ENCODE measurements at regions not wholly inside any gene's neighbourhood (a gene's known extent, or its start where the extent isn't known, plus 50 kb on each side); places are given as distances from the start of the nearest gene placed in this dataset.
"Not testable (repeated sequence)": the region's sequence is repeated elsewhere in the genome, so short reads cannot be mapped to it uniquely, and the experiment has no call there.

DNA sequence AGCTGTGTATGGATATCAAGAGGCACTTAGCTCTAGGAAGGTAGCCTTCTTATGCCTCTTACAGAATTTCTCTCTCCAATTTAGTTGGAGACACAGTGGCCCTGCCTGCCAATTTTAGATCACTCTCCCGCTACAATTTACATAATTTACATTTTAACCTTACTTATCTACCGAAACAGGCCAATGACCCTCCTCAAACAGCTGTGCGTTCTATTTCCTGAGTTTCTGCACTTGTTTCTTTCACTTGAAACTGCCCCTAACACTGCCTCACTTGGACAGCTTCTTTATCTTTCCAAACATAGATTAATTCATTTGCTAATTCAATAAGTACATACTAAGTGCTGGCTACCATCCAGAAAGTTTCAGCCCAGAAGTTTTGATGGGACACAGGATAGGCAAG is 52.9 kb upstream of the HDDC2 start:
- DNase-seq = no peak

DNA sequence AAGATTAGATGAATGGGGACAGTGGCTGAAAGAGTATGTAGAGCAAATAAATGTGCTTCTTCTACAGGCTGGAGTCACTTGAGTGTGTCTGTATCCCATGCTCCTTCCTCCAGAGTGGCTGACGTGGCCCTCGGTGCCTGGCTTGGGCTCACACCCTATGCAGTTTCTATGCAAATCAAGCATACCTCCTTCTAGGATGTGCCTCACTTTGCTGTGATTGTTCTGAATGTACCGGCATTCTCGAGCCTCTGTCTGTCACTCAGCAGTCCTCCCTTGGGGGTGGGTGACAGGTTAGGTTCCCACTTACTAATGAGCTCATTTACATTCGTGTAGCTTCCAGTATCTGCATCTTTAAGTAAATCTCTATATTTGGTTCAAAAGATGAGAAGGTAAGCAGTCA is 55.1 kb upstream of the HDDC2 start:
- no peak for DNase-seq

DNA sequence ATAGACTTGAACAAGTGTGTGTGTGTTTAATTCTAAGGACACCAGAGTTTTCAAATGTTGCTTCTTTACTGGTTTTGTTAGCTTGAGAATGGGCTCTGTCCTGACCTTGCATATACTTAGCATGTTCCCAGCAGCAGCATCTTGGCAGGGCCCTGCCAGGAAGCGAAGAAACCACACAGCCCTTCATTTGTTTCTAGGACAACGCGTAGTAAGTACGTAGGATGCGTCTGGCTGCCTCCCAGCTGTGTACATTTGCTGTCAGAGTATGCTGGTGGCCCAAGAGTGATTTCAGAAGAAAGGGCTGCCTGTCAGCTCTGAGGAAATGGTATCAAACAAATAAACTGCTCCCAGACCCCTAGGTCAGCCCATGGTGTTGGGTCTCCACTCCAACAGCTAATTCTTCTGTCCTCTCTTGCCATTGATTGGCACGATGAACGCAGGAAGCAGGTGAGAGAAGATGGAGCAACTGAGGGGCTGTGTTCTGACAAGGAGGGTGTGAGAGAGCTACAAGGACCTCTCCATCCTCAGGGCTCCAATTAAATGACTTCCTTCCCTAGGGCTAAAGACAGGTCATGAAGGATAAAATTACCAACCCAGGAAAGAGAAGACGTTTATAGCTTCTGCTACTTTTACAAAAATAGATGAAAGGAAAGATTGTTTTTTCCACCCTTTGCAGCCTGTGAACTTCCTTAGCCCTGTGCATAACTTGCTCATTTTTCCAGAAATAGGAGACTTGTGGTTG is 55.9 kb upstream of the HDDC2 start:
- DNase-seq = peak; percentile 13

DNA sequence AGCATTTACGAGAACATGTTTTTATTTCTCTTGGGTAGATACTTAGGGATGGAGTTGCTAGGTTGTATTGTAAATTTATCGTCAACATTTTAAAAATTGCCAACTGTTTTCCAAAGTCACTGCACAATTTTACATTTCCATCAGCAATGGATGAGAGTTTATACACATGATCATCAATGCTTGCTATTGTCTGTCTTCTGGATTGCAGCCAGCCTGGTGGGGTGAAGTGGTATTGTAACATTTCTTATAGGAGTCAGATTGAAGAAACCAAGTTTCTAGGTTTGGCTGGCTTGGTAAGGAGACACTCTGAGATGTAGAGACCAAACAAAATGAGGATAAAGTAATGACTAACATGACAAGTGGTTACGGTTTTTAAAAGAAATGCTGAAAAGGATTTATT is 57.1 kb upstream of the HDDC2 start:
- no peak for DNase-seq

DNA sequence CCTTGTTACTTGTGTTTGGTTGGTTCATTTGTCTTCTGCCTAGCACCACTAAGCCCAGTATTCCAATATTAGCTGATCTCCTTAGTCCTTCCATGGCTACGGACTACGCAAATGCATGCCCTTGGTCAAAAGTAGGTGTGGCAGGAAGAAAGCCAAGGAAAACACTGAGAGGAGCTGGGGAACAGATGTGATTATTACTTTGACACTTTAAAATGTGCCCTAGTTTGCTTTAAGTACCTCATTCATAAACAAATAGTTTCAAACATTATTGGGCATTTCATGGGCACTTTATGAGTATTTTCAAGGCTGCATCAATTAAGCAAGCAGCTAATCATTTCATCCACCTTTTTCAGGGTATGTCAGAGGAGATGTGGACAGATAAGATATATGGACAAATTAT is 60.1 kb upstream of the HDDC2 start:
- DNase-seq = no peak

DNA sequence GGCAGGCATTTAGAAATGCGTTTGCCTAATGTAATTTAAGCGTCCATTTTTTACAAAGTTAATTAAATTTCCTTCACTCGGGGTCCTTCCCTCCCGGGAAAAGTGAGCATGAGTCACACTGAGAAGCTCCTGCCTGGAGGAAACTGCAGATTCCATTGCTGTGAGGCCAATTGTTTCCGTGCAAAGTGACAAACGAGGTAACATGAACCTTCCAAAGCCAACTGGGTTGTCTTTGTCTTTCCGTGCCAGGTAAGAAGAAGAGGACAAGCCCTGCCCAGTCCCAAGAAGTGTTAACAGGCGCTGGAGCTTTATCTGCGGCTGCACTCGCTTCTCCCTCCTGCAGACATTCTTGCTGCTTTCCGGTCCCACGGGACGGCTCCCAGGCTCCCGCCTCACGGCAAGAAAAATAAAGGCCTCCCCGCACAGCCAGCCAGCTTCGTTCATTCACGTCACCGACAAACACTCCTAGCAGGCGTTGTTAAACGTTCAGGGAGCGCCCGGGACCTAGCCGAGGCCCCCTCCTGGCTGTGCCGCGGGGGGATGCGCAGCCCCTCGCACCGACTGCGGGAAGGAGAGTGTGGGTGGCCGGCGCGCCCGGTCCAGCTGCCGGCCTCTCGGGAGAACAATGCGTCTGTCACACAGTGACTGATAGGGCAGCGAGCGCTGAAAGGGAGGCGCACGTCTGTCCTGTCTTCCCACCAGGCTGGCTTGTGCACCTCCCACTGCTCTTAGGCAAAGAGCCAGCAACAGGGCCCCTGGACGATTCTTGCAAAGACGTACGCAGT is 61.5 kb upstream of the HDDC2 start:
- no peak for DNase-seq

DNA sequence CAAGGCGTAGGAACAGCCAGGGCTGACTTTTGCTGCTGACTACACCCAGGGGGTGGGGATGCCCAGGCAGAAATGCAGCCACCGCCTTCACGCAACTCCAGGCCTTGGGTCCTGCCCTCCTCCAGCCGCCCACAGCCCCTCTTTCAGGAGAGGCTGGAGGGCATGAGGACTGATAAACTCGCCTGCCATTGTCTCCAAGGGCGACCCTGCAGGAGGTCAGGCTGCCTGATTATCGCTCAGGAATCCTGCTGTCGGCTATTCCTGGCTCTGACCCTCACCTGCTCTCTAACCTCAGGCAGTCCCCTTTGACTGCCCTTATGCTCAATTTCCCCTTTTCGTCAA is 62.0 kb upstream of the HDDC2 start:
- DNase-seq = no peak

DNA sequence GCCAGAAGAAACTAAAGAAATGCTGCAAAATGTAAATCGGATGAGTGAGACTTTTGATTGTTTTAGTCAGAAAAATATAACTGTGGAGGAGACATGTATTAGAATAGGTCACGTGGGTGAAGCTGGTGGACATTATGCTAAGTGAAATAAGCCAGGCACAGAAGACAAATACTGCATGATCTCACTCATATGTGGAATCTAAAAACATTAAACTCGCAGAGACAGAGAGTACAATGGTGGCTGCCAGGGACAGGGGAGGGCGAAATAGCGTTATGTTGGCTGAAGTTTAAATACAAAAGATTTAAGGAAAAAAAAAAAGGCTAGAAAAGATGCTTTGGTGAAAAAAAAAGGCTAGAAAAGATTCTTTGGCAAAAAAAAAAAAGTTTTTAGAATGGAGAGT is 63.5 kb upstream of the HDDC2 start:
- no peak for DNase-seq

DNA sequence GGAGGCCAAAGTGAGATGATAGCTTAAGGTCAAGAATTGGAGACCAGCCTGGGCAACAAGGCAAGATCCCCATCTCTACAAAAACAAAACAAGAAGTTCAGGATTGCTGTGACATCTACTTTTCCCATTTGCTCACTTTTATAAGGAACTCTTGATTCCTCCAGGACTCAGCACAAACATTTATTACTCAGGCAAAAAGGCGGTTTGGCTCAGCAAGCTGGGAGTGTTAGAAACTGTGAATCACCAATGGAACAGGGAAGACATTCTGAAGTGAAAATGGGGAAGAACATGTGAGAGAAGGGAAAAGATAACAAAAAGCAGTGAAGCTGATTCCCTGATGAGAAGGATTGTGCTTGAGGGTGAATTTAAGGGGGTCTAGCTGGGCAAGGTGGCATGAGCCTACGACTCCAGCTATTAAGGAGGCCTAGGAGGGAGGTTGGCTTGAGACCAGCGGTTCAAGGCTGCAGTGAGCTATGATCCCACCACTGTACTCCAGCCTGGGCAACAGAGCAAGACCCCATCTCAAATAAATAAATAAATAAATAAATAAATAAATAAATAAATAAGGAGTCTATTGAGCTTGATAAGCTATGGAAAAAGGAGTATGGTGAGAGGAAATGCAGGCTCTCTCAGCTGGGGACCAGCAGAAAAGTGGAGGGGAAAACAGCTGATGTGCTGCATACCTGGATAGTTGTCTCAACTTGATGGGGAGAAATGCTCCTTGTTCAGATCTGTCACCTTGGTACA is 65.4 kb upstream of the HDDC2 start:
- DNase-seq = no peak

DNA sequence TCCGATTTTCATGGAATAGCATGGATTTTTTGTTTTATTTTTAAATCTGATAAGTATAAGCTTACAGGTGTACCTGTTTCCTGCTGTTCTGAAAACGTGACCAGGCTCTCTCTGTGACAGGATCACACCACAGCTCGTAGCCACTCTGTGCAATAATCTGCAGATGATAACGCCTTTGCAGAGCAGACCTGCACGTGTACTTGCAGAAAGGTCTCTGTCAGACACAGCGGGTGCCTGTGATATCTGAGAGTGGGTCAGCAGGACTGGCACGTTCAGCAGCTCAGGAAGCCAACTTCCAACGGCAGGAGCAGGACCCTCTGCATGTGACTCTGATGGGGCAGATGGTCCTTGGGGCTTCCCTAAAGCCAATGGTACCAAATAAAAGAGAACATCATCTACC is 68.6 kb upstream of the HDDC2 start:
- no peak for DNase-seq

DNA sequence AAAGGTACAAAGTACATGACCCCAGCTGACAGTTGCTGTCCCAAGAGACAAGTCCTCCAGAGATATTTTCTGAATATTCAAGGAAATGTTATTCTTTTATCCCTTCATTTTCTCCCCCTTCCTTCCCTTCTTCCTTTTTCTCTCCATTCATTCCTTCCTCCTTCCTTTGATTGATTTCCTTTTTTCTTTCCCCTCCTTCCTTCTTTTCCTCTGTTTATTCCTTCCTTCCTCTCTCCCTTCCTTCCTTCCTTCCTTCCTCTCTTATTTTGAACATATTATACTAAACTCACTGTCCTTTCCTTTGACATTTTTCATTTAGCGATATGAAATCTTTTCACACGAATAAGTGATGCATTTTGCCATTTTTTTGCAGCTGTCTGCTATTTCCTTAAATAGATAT is 73.2 kb upstream of the HDDC2 start:
- no peak for DNase-seq

DNA sequence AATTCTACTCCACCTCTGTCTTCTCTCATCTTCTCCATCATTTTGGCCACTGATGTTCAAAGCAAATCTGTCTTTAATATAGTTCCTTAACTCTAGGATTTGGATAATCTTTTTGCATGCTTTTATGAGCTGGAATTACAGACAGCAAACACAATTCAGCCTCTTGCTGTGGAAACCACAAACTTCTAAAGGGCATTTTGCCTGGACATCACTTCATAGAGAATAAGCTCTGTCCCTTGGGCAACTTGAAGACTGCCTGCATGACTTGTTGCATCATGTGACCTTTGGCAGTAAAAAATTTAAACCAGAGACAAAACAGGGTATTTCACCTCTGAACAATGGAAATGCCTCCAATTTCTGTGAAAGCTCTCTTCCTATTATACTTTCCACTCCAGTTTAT is 74.1 kb upstream of the HDDC2 start:
- no peak for DNase-seq

DNA sequence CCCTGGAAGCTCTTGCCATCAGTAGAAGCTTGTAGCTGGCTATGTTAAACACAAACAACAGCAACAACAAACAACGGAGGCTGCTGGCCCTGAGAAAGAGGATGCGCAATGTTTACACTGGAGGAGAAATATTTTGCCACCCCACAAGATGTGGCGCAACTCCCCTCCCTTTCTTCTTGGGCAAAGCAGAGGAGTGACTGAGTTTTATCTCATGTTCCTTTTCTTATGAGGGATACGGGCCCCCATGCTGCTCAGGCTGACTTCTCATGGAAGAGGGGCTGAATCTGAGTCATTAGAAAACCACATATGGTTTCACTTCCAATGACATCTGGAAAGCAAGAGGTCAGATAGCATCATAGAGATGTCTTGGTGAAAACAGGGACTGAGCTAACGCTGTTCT is 75.9 kb upstream of the HDDC2 start:
- no peak for DNase-seq

DNA sequence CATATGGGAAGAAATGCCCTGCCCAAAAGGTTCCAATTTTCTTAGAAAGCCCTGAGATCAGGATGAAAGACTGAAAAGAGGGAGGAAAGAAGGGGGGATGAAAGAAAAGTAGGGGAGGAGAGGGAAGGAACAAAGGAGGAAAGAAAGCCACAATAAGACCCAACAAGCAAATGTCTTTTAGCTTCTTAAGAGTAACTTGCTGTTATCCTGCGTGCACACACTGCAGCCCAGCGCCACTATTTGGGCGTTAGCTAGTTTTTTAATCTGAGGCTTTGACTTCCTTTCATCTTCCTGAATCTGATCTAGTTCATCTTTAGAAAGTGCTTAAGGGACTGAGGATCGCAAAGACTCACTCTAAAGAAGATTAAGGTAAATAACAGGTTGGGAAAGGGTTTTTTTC is 77.4 kb upstream of the HDDC2 start:
- DNase-seq = no peak

DNA sequence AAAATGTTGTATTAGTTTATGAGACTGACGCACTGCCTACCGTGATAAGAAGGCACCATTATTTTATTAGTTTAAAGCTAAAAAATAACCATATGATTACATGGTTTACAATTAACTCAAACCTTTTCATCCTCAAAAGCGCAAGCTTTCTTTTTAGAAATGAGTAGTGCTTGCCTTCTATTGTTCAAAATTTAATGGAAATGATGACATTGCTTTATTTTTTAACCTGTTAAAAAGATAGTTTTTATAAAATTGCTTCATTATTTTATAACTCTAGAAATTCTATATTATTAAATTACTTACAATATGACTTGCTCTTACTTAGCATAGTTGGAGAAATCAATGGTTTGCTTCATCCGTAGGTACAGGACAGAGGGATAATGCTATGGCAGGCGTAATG is 78.7 kb upstream of the HDDC2 start:
- no peak for DNase-seq

DNA sequence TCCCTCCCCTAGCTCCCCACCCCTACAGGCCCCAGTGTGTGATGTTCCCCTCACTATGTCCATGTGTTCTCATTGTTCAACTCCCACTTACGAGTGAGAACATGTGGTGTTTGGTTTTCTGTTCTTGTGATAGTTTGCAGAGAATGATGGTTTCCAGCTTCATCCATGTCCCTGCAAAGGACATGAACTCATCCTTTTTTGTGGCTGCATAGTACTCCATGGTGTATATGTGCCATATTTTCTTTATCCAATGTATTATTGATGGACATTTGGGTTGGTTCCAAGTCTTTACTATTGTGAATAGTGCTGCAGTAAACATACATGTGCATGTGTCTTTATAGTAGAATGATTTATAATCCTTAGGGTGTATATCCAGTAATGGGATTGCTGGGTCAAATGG is 84.6 kb upstream of the HDDC2 start:
- DNase-seq = not testable (repeated sequence)

DNA sequence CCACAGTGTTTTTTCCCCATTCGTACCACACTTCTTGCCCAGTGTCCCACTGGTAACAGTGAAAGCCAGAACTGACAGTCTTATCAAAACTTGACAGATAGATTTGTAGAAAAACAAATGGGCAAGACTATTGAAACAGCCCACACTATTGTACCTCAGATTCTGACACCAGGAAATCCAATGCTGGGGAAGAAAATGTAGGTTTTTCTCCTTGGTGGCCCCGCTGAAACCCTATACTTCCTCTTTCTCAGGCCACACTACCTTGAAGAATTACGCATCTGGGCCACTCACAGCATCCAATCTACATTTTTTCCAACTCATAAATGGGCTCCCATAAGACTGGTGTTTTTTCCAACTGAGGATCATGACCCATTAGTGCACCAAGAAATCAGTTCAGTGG is 90.9 kb upstream of the HDDC2 start:
- no peak for DNase-seq

DNA sequence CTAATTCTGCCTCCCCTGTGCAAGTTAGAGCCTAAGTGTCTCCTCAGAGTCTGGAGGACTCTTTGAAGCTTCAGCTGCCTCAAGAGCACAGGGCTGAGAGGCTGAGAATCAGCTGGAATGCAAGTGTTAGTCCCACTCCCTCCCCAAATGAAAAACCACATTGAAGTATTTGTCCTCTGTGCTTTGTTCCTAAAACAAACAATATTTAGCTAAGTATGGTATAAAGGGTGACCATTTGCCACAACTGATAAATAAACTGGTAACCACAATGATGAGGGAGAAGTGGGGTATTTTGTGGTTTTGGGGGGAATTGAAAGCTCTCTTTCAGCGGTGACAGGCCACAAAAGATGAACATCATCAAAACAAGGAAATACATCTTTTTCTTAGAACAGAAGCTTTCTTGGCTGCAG is 91.7 kb upstream of the HDDC2 start:
- DNase-seq = no peak

DNA sequence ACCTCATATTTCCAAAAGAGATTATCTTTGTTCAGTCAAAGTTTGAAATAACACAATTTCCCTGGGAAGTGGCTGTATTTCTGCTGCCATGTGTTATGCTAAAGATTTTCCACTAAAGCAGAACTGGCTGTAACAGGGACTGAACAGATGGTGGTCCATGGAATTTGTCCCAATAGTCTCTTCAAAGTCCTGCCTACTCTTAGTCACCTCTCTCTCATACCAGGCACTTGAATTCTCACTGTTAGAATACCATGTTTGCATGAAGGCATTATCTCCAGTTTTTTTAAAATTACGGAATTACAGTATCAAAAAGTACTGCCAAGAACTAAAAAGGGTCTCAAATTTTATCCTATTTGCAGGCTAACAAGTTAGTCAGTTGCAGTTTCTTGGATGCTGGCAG is 105.0 kb upstream of the HDDC2 start:
- DNase-seq = no peak

DNA sequence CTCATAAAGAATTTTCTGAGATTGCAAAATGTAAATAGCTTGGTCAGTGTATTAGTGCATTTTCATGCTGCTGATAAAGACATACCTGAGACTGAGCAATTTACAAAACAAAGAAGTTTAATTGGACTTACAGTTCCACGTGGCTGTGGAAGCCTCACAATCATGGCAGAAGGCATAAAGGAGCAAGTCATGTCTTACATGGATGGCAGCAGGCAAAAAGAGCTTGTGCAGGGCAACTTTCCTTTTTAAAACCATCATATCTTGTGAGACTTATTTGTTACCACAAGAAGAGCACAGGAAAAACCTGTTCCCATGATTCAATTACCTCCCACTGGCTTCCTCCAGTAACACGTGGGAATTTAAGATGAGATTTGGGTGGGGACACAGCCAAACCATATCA is 112.7 kb upstream of the HDDC2 start:
- no peak for DNase-seq

DNA sequence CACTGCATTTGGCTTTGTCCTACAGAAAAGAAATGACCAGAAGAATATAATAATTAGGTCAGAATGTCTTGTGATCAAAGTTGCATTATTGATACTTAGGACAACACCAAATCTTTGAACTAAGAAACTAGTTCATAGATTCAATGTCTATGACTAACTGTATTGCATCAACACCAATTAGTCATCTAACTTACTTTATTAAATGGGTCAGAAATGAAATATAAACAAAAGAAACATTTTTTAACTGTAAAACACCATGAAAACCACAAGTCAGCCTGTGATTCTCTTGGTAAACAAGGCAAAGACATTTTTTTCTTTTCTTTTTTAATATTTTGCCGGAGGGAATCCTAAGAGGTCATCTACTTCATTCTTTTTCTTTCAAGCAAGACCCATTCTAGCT is 114.1 kb upstream of the HDDC2 start:
- DNase-seq = no peak

DNA sequence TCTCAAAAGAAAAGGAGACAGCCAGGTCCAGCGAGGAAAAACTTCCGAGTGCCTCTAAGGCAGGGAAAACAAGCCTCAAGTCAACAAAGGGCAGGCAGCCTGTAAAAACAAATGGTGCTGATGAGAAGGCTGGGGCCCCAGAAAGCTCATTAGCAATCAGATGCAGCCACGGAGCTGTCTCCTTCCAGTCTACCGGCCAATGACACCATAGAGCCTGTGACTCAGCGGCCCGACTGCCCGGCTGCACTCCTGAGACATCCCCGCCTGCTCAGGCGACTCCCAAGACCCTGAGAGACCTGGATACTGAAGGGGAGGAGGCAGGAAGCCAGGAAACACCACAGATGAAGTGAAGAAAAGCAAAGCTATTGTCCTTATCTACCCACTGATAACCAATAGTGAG is 120.1 kb upstream of the HDDC2 start:
- DNase-seq = no peak

DNA sequence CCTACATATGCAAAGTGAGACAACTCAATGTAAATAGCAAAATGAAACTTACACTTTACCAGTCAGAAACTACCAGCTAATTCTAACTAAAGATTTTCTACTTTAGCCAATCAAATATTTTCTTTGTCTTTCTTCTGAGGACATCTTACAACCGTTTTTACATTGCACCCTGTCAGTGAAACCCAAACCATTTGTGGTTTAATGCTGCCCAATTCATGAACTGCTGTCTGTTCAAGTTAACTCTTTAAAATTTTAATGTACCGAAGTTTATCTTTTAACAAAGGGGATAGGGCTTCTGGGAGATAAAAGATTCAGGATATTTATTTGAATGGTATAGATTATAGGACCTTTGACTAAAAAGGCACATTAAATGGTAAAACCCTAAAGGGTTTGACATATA is 121.3 kb upstream of the HDDC2 start:
- no peak for DNase-seq

DNA sequence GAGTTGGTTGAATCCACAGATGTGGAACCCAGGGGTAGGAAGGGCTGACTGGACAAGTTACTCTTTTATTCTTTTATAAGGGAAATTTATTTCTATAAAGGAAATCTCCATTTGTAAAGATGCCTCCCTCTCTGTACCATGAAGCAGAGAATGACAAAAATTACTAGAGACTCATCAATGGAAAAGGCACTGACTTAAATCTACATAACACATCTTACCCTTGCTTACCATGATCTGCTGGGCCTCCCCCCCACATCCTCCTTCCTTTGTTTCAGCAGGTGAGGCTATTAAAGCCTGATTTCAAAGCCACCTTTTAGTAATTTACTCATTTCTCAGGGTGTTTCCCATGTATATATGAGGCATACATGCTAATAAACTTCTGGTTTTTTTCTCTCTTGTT is 130.2 kb upstream of the HDDC2 start:
- no peak for DNase-seq

All from CD4-positive, alpha-beta T cell treated with Interleukin-21 for 1 hour (primary cell).